K562 (cell line): ENCODE measurements at regions not wholly inside any gene's neighbourhood (a gene's known extent, or its start where the extent isn't known, plus 50 kb on each side); places are given as distances from the start of the nearest gene placed in this dataset.

Source experiments
- FOS ChIP-seq: IDR thresholded peaks from 3 replicates; pipeline ENCODE4 v1.6.1; 2011; ENCODE audit not compliant: insufficient read length; ENCODE audit errors: extremely low read depth
- TF ChIP-seq, protein P1 (sequence below): fragments of 150-350 bp; IDR thresholded peaks from 2 replicates; pipeline ENCODE4 v1.6.1; 2014; ENCODE audit warnings: low read depth, mild to moderate bottlenecking, low read length, borderline replicate concordance
- TF ChIP-seq, protein P2 (sequence below), 3 experiments: IDR thresholded peaks in 2 of 3; conservative IDR thresholded peaks in 1 of 3; 2 replicates each; pipeline ENCODE4 v1.5.1; 2011 to 2012; ENCODE audit warnings: low read length in 3 of 3, mild to moderate bottlenecking in 3 of 3, control low read depth in 2 of 3, improper control_type of control experiment in 1 of 3, inconsistent platforms in 1 of 3, low read depth in 1 of 3, mixed read lengths in 1 of 3, moderate library complexity in 1 of 3; ENCODE audit not compliant: insufficient read depth in 2 of 3
- TF ChIP-seq, protein P3 (sequence below): fragments of 450-650 bp; IDR thresholded peaks from 2 replicates; pipeline ENCODE4 v1.6.1; 2018; ENCODE audit not compliant: partially characterized antibody

DNA sequence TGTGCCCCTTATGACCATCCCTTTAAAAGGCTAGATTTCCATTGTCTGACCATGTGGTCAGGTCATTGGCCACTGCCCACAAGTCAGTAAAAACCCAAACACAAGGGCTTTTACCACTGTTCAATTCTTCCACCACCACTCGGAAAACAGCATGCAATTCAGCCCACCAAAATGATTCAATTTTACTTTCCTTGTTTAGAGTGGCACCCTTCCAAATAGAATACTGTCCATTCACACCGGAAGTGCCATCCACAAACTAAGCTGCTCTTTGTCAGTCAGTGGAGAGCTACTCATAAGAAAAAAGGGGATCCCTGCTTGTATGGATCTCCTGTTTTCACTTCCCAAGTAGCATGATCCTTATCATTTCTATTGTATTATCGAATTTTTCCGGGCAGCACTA is 350.7 kb upstream of the MBL2 start:
- TF ChIP-seq, protein P1, sequence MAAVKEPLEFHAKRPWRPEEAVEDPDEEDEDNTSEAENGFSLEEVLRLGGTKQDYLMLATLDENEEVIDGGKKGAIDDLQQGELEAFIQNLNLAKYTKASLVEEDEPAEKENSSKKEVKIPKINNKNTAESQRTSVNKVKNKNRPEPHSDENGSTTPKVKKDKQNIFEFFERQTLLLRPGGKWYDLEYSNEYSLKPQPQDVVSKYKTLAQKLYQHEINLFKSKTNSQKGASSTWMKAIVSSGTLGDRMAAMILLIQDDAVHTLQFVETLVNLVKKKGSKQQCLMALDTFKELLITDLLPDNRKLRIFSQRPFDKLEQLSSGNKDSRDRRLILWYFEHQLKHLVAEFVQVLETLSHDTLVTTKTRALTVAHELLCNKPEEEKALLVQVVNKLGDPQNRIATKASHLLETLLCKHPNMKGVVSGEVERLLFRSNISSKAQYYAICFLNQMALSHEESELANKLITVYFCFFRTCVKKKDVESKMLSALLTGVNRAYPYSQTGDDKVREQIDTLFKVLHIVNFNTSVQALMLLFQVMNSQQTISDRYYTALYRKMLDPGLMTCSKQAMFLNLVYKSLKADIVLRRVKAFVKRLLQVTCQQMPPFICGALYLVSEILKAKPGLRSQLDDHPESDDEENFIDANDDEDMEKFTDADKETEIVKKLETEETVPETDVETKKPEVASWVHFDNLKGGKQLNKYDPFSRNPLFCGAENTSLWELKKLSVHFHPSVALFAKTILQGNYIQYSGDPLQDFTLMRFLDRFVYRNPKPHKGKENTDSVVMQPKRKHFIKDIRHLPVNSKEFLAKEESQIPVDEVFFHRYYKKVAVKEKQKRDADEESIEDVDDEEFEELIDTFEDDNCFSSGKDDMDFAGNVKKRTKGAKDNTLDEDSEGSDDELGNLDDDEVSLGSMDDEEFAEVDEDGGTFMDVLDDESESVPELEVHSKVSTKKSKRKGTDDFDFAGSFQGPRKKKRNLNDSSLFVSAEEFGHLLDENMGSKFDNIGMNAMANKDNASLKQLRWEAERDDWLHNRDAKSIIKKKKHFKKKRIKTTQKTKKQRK, result no peak
- TF ChIP-seq, protein P2, sequence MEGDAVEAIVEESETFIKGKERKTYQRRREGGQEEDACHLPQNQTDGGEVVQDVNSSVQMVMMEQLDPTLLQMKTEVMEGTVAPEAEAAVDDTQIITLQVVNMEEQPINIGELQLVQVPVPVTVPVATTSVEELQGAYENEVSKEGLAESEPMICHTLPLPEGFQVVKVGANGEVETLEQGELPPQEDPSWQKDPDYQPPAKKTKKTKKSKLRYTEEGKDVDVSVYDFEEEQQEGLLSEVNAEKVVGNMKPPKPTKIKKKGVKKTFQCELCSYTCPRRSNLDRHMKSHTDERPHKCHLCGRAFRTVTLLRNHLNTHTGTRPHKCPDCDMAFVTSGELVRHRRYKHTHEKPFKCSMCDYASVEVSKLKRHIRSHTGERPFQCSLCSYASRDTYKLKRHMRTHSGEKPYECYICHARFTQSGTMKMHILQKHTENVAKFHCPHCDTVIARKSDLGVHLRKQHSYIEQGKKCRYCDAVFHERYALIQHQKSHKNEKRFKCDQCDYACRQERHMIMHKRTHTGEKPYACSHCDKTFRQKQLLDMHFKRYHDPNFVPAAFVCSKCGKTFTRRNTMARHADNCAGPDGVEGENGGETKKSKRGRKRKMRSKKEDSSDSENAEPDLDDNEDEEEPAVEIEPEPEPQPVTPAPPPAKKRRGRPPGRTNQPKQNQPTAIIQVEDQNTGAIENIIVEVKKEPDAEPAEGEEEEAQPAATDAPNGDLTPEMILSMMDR (IDR thresholded peaks at IDR 0.05 in 2 of 3, conservative IDR thresholded peaks at IDR 0.05 in 1 of 3; ENCODE audit: insufficient read depth in 2 of 3, low read depth in 1 of 3, low read length in 3 of 3), result no peak
- no peak for TF ChIP-seq FOS
- TF ChIP-seq, protein P3, sequence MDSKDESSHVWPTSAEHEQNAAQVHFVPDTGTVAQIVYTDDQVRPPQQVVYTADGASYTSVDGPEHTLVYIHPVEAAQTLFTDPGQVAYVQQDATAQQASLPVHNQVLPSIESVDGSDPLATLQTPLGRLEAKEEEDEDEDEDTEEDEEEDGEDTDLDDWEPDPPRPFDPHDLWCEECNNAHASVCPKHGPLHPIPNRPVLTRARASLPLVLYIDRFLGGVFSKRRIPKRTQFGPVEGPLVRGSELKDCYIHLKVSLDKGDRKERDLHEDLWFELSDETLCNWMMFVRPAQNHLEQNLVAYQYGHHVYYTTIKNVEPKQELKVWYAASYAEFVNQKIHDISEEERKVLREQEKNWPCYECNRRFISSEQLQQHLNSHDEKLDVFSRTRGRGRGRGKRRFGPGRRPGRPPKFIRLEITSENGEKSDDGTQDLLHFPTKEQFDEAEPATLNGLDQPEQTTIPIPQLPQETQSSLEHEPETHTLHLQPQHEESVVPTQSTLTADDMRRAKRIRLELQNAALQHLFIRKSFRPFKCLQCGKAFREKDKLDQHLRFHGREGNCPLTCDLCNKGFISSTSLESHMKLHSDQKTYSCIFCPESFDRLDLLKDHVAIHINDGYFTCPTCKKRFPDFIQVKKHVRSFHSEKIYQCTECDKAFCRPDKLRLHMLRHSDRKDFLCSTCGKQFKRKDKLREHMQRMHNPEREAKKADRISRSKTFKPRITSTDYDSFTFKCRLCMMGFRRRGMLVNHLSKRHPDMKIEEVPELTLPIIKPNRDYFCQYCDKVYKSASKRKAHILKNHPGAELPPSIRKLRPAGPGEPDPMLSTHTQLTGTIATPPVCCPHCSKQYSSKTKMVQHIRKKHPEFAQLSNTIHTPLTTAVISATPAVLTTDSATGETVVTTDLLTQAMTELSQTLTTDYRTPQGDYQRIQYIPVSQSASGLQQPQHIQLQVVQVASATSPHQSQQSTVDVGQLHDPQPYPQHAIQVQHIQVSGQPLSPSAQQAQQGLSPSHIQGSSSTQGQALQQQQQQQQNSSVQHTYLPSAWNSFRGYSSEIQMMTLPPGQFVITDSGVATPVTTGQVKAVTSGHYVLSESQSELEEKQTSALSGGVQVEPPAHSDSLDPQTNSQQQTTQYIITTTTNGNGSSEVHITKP, result no peak
